HL-60 (cell line): ENCODE measurements at regions not wholly inside any gene's neighbourhood (a gene's known extent, or its start where the extent isn't known, plus 50 kb on each side); places are given as distances from the start of the nearest gene placed in this dataset.
A peak's percentile ranks its signal among the peaks of the same experiment; 100 is the strongest.
"Not testable (repeated sequence)": the region's sequence is repeated elsewhere in the genome, so short reads cannot be mapped to it uniquely, and the experiment has no call there.

Source experiments
- DNase-seq, 2 experiments: peaks; one replicate each; pipeline ENCODE4 v3.0.0-alpha.2; 2010 to 2020; ENCODE audit warnings: low read depth in 1 of 2, low spot score in 1 of 2
- H3K27ac ChIP-seq: fragments of 250-450 bp; sonication (Bioruptor Pico); replicated peaks from 2 replicates; pipeline ENCODE4 v1.5.1; 2020; ENCODE audit warnings: mild to moderate bottlenecking, moderate library complexity
- H3K27me3 ChIP-seq: fragments of 250-450 bp; sonication (Bioruptor Pico); 2 replicates; pipeline ENCODE4 v1.5.1; 2021; ENCODE audit warnings: mild to moderate bottlenecking, moderate library complexity; ENCODE audit not compliant: insufficient read depth, poor library complexity, severe bottlenecking
- H3K4me3 ChIP-seq: replicated peaks from 2 replicates; pipeline ENCODE4 v1.5.1; 2011; ENCODE audit warnings: mild to moderate bottlenecking, control low read depth, low read length; ENCODE audit not compliant: insufficient read depth
- GABPA ChIP-seq: IDR thresholded peaks from 2 replicates; pipeline ENCODE4 v1.6.1; 2012; ENCODE audit warnings: low read depth
- POLR2AphosphoS5 ChIP-seq: IDR thresholded peaks from 2 replicates; pipeline ENCODE4 v1.6.1; 2012; ENCODE audit warnings: low read depth
- SPI1 ChIP-seq: IDR thresholded peaks from 2 replicates; pipeline ENCODE4 v1.6.1; 2012; ENCODE audit warnings: low read depth, mild to moderate bottlenecking, borderline replicate concordance
- TF ChIP-seq, protein P1 (sequence below): IDR thresholded peaks from 2 replicates; pipeline ENCODE4 v1.6.1; 2012; ENCODE audit warnings: low read depth; ENCODE audit not compliant: insufficient replicate concordance
- TF ChIP-seq, protein P2 (sequence below): IDR thresholded peaks from one replicate; pipeline ENCODE4 v1.5.1; 2011; ENCODE audit warnings: low read length, control low read depth, inconsistent platforms; ENCODE audit not compliant: insufficient read depth

DNA sequence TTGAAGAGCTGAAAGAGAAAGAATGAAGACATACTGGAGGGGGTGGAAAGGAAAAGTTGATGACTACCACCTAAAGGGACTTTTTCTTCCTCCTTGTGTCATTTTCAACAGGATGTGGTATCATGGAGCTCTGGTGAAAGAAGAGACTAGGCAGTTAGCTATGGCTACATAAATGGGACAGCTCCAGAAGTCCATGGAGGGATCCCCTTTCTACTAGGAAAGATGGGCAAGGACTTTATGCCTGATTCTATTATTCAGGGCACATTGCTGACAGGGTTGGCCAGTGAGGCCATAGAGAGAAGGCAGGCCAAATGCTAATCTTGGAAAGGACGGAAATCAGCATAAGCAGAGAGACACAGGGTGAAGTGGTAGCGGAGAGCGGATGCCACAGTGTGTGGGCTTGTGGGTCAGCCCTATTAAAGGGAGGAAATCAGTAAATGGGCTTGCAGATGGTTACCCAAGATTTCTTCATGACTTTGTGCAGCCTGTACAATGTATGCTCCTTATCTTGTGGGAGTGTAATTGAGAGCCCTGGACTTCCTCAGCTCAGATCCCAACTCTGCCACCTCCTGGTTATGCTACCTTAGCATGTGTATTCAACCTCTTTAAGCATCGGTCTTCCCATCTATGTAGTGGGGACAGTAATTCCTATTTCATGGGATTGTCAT lies 77.4 kb upstream of the TMEM170B start:
- Histone ChIP-seq H3K4me3 (no peak overlapping the region), H3K27ac (no peak overlapping the region), H3K27me3 (no peaks in the 10 kb centered on the region)
- no peak for TF ChIP-seq GABPA
- no peak for TF ChIP-seq POLR2AphosphoS5
- DNase-seq = peak; percentile 23 to 25

DNA sequence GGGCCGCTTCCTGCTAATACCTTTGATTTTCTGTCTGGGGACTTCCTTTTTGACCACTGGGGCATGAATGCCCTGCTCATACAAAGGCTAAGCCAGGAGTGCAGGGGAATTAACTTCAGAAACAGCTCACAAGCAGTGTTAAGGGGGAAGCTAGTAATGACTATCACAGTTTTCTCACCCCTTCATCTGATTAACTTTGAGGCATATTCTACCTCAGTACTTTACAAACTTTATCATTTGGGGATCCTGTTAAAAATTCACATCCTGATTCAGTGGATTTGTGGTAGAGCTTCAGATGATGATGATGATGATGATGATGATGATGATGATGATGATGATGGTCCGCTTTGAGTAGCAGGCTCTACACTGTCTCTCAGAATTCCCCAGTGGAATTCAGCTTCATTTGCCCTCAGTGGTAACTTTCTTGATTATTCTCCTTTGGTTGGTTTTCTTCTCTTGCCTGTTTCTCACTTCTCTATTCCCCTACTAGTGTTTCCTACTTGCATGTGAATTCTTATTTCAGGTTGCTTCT lies 78.4 kb upstream of the TMEM170B start:
- no peak overlapping the region for H3K27ac ChIP-seq
- H3K4me3 ChIP-seq = no peak overlapping the region

DNA sequence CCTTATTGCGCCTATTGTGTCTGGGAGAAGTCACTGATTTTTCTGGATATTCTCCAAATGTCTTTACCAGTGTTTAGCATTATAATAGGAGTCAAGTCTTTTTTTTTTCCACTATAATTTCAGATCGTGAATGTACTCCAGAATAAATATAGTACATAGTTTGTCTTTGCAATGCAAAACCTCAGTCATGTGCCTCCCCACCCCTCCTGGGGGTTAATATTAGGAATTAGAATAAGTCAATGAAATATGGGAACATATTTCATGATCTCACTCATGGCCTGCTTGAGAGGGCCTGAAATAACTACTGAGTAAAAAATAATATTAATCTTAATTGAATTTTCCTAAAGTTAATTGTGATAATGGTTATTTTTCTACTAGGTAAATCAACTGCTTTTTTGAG lies 79.0 kb upstream of the TMEM170B start:
- no peak overlapping the region for H3K27ac ChIP-seq
- TF ChIP-seq GABPA (no peak), SPI1 (no peak), POLR2AphosphoS5 (no peak)
- TF ChIP-seq, protein P1, sequence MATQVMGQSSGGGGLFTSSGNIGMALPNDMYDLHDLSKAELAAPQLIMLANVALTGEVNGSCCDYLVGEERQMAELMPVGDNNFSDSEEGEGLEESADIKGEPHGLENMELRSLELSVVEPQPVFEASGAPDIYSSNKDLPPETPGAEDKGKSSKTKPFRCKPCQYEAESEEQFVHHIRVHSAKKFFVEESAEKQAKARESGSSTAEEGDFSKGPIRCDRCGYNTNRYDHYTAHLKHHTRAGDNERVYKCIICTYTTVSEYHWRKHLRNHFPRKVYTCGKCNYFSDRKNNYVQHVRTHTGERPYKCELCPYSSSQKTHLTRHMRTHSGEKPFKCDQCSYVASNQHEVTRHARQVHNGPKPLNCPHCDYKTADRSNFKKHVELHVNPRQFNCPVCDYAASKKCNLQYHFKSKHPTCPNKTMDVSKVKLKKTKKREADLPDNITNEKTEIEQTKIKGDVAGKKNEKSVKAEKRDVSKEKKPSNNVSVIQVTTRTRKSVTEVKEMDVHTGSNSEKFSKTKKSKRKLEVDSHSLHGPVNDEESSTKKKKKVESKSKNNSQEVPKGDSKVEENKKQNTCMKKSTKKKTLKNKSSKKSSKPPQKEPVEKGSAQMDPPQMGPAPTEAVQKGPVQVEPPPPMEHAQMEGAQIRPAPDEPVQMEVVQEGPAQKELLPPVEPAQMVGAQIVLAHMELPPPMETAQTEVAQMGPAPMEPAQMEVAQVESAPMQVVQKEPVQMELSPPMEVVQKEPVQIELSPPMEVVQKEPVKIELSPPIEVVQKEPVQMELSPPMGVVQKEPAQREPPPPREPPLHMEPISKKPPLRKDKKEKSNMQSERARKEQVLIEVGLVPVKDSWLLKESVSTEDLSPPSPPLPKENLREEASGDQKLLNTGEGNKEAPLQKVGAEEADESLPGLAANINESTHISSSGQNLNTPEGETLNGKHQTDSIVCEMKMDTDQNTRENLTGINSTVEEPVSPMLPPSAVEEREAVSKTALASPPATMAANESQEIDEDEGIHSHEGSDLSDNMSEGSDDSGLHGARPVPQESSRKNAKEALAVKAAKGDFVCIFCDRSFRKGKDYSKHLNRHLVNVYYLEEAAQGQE = no peak
- TF ChIP-seq, protein P2, sequence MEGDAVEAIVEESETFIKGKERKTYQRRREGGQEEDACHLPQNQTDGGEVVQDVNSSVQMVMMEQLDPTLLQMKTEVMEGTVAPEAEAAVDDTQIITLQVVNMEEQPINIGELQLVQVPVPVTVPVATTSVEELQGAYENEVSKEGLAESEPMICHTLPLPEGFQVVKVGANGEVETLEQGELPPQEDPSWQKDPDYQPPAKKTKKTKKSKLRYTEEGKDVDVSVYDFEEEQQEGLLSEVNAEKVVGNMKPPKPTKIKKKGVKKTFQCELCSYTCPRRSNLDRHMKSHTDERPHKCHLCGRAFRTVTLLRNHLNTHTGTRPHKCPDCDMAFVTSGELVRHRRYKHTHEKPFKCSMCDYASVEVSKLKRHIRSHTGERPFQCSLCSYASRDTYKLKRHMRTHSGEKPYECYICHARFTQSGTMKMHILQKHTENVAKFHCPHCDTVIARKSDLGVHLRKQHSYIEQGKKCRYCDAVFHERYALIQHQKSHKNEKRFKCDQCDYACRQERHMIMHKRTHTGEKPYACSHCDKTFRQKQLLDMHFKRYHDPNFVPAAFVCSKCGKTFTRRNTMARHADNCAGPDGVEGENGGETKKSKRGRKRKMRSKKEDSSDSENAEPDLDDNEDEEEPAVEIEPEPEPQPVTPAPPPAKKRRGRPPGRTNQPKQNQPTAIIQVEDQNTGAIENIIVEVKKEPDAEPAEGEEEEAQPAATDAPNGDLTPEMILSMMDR = no peak
- no peak for DNase-seq
- H3K27me3 ChIP-seq = no peaks in the 10 kb centered on the region
- no peak overlapping the region for H3K4me3 ChIP-seq

More for the DNA sequence above, 78.4 kb upstream of the TMEM170B start:
- no peak for DNase-seq
- TF ChIP-seq, protein P2 = no peak
- TF ChIP-seq SPI1 = no peak
- TF ChIP-seq, protein P1 = no peak
- no peak for TF ChIP-seq GABPA
- H3K27me3 ChIP-seq = no peaks in the 10 kb centered on the region

DNA sequence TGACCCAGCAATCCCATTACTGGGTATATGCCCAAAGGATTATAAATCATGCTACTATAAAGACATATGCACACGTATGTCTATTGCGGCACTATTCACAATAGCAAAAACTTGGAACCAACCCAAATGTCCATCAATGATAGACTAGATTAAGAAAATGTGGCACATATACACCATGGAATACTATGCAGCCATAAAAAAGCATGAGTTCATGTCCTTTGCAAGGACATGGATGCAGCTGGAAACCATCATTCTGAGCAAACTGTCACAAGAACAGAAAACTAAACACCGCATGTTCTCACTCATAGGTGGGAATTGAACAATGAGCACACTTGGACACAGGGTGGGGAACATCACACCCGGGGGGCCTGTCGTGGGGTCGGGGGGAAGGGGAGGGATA lies 80.1 kb upstream of the TMEM170B start:
- not testable (repeated sequence) for H3K27ac ChIP-seq, DNase-seq, H3K27me3 ChIP-seq, H3K4me3 ChIP-seq

DNA sequence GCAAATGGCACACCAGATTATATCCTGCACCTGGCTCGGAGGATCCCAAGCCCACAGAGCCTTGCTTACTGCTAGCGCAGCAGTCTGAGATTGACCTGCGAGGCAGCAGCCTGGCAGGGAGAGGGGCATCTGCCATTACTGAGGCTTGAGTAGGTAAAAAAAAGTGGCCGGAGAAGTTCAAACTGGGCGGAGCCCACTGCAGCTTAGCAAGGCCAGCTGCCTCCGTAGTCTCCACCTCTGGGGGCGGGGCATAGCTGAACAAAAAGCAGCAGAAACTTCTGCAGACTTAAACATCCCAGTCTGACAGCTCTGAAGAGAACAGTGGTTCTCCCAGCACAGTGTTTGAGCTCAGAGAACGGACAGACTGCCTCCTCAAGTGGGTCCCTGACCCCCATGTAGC lies 85.4 kb upstream of the TMEM170B start:
- H3K27me3 ChIP-seq, DNase-seq, H3K4me3 ChIP-seq, H3K27ac ChIP-seq: not testable (repeated sequence)
